ENCODE measurements at regions not wholly inside any gene's neighbourhood (a gene's known extent, or its start where the extent isn't known, plus 50 kb on each side); places are given as distances from the start of the nearest gene placed in this dataset.

DNA sequence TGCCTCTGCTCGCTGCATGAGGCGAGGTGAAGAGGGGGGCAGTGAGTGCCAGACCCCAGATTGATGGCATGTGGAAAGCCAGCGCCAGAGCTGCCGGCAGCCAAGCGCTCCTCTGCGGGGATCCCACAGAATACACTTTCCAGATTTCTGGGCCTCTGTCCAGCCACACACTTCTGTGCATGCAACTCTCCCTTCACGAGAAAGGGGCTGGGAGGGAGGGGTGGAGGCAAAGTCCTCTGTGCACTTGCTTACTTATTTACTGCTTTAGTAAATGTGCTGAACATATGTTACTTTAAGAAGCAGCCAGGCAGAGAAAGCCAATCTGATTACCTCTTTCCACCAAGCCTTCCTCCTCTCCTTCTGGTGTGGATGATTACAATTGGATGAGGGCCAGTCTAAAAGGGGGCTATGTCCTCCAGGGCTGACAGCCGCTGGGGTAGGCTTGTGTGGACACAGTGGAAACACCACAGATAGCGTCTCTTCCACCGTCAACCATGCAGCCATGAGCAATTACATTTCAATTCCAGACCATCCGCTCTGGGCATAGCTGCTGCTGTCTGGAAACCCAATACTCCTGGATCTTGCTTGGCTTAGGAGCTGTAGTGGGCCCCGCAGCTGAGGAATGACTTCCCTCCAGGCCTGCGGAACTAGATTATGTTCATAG lies 322.8 kb upstream of the ANKRD30A start:
- Histone ChIP-seq H3K4me1 (peaks cover 0 to 16% of the 10 kb centered on the region in 2 donors), H3K36me3 (no peaks in the 10 kb centered on the region), H3K27ac (peak overlapping the region in 1 of 2 donors; percentile 17), H3K9me3 (no peaks in the 10 kb centered on the region), H3K4me3 (no peak overlapping the region), H3K27me3 (no peaks in the 10 kb centered on the region)
- no peak for DNase-seq (ENCODE audit: low spot score)
- TF ChIP-seq CTCF (IDR thresholded peaks at IDR 0.05): no peak

- H3K27me3 ChIP-seq: no peaks in the 10 kb centered on the region
- no peak overlapping the region for H3K27ac ChIP-seq
- no peaks in the 10 kb centered on the region for H3K36me3 ChIP-seq
- no peak for DNase-seq (ENCODE audit: low spot score)
- H3K4me1 ChIP-seq: peaks cover 0 to 16% of the 10 kb centered on the region in 2 donors
- no peak for TF ChIP-seq CTCF (IDR thresholded peaks at IDR 0.05)
- H3K9me3 ChIP-seq: no peaks in the 10 kb centered on the region
- H3K4me3 ChIP-seq: no peak overlapping the region
Observed at GRCh38 chr10:36801660-36802059, 323.7 kb upstream of the ANKRD30A start.

DNA sequence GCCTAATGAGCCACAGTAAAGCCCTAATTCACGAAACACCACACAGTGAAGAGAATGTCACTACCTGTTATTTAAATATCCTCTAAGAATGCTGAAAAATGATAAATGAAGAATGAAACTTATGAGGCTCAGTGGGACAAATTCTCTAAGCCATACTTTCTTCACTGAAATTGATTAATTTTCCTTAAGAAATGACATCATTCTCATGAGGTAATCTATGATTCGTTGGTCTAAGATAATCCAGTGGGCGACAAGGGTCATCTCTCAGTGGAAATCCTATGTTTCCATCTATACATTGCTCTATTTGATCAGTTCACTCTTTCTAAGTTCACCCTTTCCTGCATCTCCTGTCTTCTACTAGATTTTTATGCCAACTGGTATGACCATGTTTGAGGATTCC lies 330.4 kb upstream of the ANKRD30A start:
- no peak for DNase-seq (ENCODE audit: low spot score)
- Histone ChIP-seq H3K36me3 (no peaks in the 10 kb centered on the region), H3K27ac (no peak overlapping the region), H3K9me3 (no peaks in the 10 kb centered on the region), H3K27me3 (no peaks in the 10 kb centered on the region), H3K4me1 (no peaks in the 10 kb centered on the region), H3K4me3 (no peak overlapping the region)
- TF ChIP-seq CTCF (IDR thresholded peaks at IDR 0.05): no peak

- H3K36me3 ChIP-seq: no peaks in the 10 kb centered on the region
- H3K27ac ChIP-seq: no peak overlapping the region
- no peak overlapping the region for H3K4me3 ChIP-seq
- no peaks in the 10 kb centered on the region for H3K9me3 ChIP-seq
- no peak for TF ChIP-seq CTCF (IDR thresholded peaks at IDR 0.05)
- H3K27me3 ChIP-seq: no peaks in the 10 kb centered on the region
- no peaks in the 10 kb centered on the region for H3K4me1 ChIP-seq
- no peak for DNase-seq (ENCODE audit: low spot score)
Observed at GRCh38 chr10:36789974-36790373, 335.4 kb upstream of the ANKRD30A start.

DNA sequence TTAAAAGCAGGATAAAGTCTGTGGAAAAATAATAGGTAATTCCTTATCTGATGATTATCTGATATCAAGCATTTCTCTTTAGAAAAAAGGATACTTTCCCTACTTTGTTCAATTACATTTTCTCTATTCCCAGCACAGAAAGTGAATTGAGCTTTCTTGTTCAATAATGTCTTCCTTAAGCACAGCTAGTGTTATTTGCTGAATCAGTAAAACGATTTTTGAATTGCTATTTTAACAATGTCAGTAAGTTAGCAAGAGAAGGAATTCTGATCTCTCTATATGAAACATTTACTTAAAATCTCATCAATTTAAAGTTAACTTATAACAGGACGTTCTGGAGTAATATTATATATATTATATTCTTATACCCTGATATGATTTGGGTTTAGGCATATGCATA lies 337.2 kb upstream of the ANKRD30A start:
- Histone ChIP-seq H3K4me1 (no peaks in the 10 kb centered on the region), H3K9me3 (no peaks in the 10 kb centered on the region), H3K4me3 (no peak overlapping the region), H3K36me3 (no peaks in the 10 kb centered on the region), H3K27ac (no peak overlapping the region), H3K27me3 (no peaks in the 10 kb centered on the region)
- no peak for TF ChIP-seq CTCF (IDR thresholded peaks at IDR 0.05)
- no peak for DNase-seq (ENCODE audit: low spot score)

GRCh38 chr10:36783400-36783799 lies 342.0 kb upstream of the ANKRD30A start:
- no peak overlapping the region for H3K4me3 ChIP-seq
- TF ChIP-seq CTCF (IDR thresholded peaks at IDR 0.05): no peak
- no peaks in the 10 kb centered on the region for H3K27me3 ChIP-seq
- H3K9me3 ChIP-seq: no peaks in the 10 kb centered on the region
- no peaks in the 10 kb centered on the region for H3K36me3 ChIP-seq
- DNase-seq (ENCODE audit: low spot score): no peak
- no peak overlapping the region for H3K27ac ChIP-seq
- H3K4me1 ChIP-seq: no peaks in the 10 kb centered on the region

Measured in right atrium auricular region (tissue), 2 donors.